Breast epithelium (tissue), 4 donors: ENCODE measurements at regions not wholly inside any gene's neighbourhood (a gene's known extent, or its start where the extent isn't known, plus 50 kb on each side); places are given as distances from the start of the nearest gene placed in this dataset.

ENCODE experiments used
- DNase-seq, 2 donors: peaks; one replicate each; pipeline ENCODE4 v3.0.0-alpha.2; 2019; ENCODE audit warnings: low spot score in 2 of 2
- H3K27ac ChIP-seq, 2 donors: fragments of 200-600 bp; sonication (generic) in 1 of 2; one replicate each; pipeline ENCODE4 v1.5.1; 2016 to 2019; ENCODE audit warnings: mild to moderate bottlenecking in 1 of 2
- H3K27me3 ChIP-seq, 2 donors: fragments of 200-600 bp; sonication (generic) in 1 of 2; one replicate each; pipeline versions ENCODE4 v1.5.1 to v1.6.0; 2017 to 2019; ENCODE audit warnings: control low read depth in 1 of 2, mild to moderate bottlenecking in 1 of 2
- H3K36me3 ChIP-seq: fragments of 200-600 bp; one replicate; pipeline ENCODE4 v1.5.1; 2019
- H3K4me1 ChIP-seq, 2 donors: fragments of 200-600 bp; sonication (generic); one replicate each; pipeline ENCODE4 v1.5.1; 2016 to 2019; ENCODE audit warnings: control low read depth in 1 of 2
- H3K4me3 ChIP-seq, 3 donors: fragments of 200-600 bp; sonication (generic); 1 replicate in 2 of 3; 2 replicates in 1 of 3; pipeline ENCODE4 v1.5.1; 2016 to 2019; ENCODE audit warnings: mild to moderate bottlenecking in 3 of 3, moderate library complexity in 2 of 3
- H3K9me3 ChIP-seq, 2 donors: fragments of 200-600 bp; sonication (generic) in 1 of 2; one replicate each; pipeline ENCODE4 v1.5.1; 2016 to 2019; ENCODE audit warnings: control low read depth in 1 of 2
- CTCF ChIP-seq, 3 donors: fragments of 450-650 bp; IDR thresholded peaks; one replicate each; pipeline ENCODE4 v1.5.1; 2016 to 2017; ENCODE audit warnings: antibody characterized with exemption in 3 of 3, mild to moderate bottlenecking in 3 of 3, moderate library complexity in 3 of 3
- POLR2A ChIP-seq: fragments of 450-650 bp; IDR thresholded peaks from one replicate; pipeline ENCODE4 v1.6.1; 2016; ENCODE audit warnings: antibody characterized with exemption, mild to moderate bottlenecking, moderate library complexity
- POLR2AphosphoS5 ChIP-seq, 3 donors: sonication (generic); formaldehyde crosslinking; IDR thresholded peaks; one replicate each; pipeline ENCODE4 v1.6.1; 2017; ENCODE audit warnings: antibody characterized with exemption in 3 of 3
- intact Hi-C: fragments of 100-400 bp; cut with DNase I; formaldehyde crosslinking; loops from one replicate; pipeline ENCODE4 v1.15.1; 2023; ENCODE audit warnings: low total_unique reads

DNA sequence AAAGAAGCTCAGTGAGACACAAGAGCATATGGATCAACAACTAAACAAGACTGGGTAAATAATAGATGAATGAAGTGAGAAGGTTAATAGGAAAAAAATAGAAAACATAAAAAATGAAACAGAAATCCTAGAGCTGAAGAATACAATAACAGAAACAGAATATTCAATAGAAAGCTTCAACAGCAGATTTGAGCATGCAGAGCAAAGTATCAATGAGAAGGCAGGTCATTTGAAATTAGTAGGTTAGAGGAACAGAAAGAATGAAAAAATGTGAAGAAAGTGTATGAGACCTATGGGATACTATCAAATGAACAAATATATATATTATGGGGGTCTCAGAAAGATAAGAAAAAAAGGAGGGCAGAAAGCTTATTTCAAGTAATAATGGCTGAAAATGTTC, 362.9 kb upstream of the POU3F2 start:
- Histone ChIP-seq H3K36me3 (no peaks in the 10 kb centered on the region), H3K27me3 (no peaks in the 10 kb centered on the region), H3K4me3 (no peak overlapping the region), H3K9me3 (peaks cover 0 to 5% of the 10 kb centered on the region in 2 donors), H3K4me1 (no peaks in the 10 kb centered on the region), H3K27ac (no peak overlapping the region)
- no peak for TF ChIP-seq POLR2A
- no peak for TF ChIP-seq POLR2AphosphoS5 (IDR thresholded peaks at IDR 0.05)
- intact Hi-C loops = no loop called here
- DNase-seq = no peak

DNA sequence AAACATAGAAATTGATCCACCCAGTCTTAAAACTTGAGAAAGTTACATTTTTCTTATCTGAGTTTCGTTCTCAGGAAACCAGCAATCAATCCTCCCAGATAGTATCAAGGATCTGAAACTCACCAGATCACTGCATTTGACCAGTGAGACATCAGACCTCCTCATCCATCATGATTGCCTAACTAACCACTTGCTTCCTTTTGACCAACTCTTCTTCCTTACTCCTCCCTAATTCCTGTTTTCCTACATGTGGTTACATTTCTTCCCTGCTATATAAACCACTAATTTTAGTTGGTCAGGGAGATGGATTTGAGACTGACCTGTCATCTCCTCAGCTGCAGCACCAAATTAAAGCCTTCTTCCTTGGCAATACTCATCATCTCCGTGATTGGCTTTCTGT, 357.1 kb upstream of the POU3F2 start:
- Histone ChIP-seq H3K27me3 (no peaks in the 10 kb centered on the region), H3K9me3 (no peaks in the 10 kb centered on the region), H3K4me3 (no peak overlapping the region), H3K27ac (no peak overlapping the region), H3K4me1 (no peaks in the 10 kb centered on the region), H3K36me3 (no peaks in the 10 kb centered on the region)
- intact Hi-C loops = no loop called here
- no peak for TF ChIP-seq CTCF (IDR thresholded peaks at IDR 0.05)
- TF ChIP-seq POLR2A = no peak
- TF ChIP-seq POLR2AphosphoS5 (IDR thresholded peaks at IDR 0.05) = no peak
- no peak for DNase-seq

DNA sequence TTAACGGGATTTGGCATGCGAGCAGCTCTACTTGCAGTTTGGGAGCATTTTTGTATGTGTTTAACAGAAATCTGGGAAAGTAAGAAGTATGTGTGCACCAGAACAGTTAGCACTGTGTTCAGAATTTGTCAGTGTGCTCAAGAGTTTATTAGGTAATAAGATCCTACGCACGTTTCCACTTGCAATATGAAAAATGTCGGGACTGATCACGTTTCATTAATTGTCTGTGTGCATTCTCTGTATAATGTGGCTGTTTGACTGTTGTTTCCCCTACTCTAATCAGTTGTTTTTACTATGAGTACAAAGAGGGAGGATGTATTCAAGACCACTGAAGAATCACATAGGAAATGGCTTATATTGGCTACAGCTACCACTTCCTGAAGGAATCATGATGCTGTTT, 349.7 kb upstream of the POU3F2 start:
- Histone ChIP-seq H3K9me3 (no peaks in the 10 kb centered on the region), H3K4me3 (no peak overlapping the region), H3K36me3 (no peaks in the 10 kb centered on the region), H3K27me3 (no peaks in the 10 kb centered on the region), H3K27ac (no peak overlapping the region), H3K4me1 (no peaks in the 10 kb centered on the region)
- no peak for TF ChIP-seq CTCF (IDR thresholded peaks at IDR 0.05)
- TF ChIP-seq POLR2A = no peak
- TF ChIP-seq POLR2AphosphoS5 (IDR thresholded peaks at IDR 0.05) = no peak
- intact Hi-C loops = no loop called here
- DNase-seq = no peak

GRCh38 chr6:98485593-98485992, 348.8 kb upstream of the POU3F2 start:
- intact Hi-C loops = no loop called here

DNA sequence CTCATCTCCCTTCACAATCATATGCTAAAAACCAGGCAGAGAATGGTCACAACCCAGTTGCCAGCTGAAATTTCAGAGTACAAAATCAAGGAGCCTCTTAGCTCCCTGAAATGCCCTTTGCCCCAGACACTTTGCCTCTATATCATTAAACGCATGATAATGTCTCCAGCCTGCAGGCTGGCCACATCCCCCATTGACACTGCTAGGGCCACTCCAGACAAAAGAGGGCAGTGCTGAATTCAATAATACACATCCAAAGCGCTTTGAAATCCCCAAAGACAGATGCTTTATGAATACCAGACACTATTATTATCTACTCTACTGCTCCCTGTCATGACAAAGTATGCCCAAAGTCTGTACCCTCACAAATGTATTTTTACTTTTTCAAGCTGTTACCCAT, 348.3 kb upstream of the POU3F2 start:
- no peak overlapping the region for H3K27ac ChIP-seq
- H3K9me3 ChIP-seq = no peaks in the 10 kb centered on the region
- no peak overlapping the region for H3K4me3 ChIP-seq
- no peaks in the 10 kb centered on the region for H3K36me3 ChIP-seq
- no peak for TF ChIP-seq POLR2AphosphoS5 (IDR thresholded peaks at IDR 0.05)
- TF ChIP-seq CTCF (IDR thresholded peaks at IDR 0.05) = no peak
- no peak for TF ChIP-seq POLR2A
- no peaks in the 10 kb centered on the region for H3K4me1 ChIP-seq
- H3K27me3 ChIP-seq = no peaks in the 10 kb centered on the region
- DNase-seq = no peak
- intact Hi-C loops = no loop called here

More at GRCh38 chr6:98485593-98485992, 348.8 kb upstream of the POU3F2 start:
- H3K9me3 ChIP-seq = no peaks in the 10 kb centered on the region
- H3K4me3 ChIP-seq = no peak overlapping the region
- no peak for DNase-seq
- TF ChIP-seq CTCF (IDR thresholded peaks at IDR 0.05) = no peak
- TF ChIP-seq POLR2AphosphoS5 (IDR thresholded peaks at IDR 0.05) = no peak
- TF ChIP-seq POLR2A = no peak
- H3K27me3 ChIP-seq = no peaks in the 10 kb centered on the region
- H3K27ac ChIP-seq = no peak overlapping the region
- H3K4me1 ChIP-seq = no peaks in the 10 kb centered on the region
- no peaks in the 10 kb centered on the region for H3K36me3 ChIP-seq

- DNase-seq = no peak
- Histone ChIP-seq H3K9me3 (no peaks in the 10 kb centered on the region), H3K27ac (no peak overlapping the region), H3K27me3 (no peaks in the 10 kb centered on the region), H3K4me3 (no peak overlapping the region), H3K4me1 (no peaks in the 10 kb centered on the region), H3K36me3 (no peaks in the 10 kb centered on the region)
- intact Hi-C loops = no loop called here
- TF ChIP-seq POLR2A (no peak), POLR2AphosphoS5 (IDR thresholded peaks at IDR 0.05) (no peak), CTCF (IDR thresholded peaks at IDR 0.05) (no peak)
Measured at GRCh38 chr6:98487612-98488011, 346.8 kb upstream of the POU3F2 start.
